ENCODE measurements at regions not wholly inside any gene's neighbourhood (a gene's known extent, or its start where the extent isn't known, plus 50 kb on each side); places are given as distances from the start of the nearest gene placed in this dataset.

DNA sequence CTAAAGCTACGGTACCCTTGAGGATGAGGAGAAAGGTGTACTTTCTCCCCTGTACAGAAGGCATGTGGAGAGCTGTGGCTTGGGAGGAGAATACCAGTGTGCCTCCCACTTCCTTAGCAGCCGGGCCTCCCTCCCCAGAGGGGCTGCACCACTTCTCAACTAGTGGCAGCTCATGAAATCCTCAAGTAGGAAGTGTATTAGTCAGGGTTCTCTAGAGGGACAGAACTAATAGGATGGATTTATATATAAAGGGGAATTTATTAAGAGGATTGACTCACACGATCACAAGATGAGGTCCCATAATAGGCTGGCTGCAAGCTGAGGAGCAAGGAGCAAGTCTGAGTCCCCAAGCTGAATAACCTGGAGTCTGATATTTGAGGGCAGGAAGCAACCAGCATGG is 53.1 kb upstream of the PPP2R5A start:
- Histone ChIP-seq H3K4me3 (no peak overlapping the region), H3K27me3 (no peaks in the 10 kb centered on the region), H3K36me3 (no peaks in the 10 kb centered on the region)

DNA sequence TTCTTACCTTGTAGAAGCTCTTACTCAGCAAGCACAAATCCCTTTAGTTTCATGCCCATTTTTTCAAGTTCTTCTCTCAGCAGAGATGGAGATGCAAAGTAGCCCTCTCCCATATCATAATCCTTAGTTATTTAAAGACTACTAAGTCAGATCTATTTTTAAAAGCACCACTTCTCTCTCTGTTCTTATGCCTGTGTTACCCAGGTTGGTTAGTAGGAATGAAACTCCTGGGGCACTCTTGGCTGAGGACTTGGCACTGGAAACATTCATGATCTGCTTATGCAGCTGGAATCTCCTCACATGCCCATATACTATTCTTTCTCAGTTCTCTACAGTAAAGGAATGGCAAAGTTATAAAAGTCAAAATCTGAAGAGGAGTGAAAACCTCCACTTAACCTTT is 51.9 kb upstream of the PPP2R5A start:
- no peaks in the 10 kb centered on the region for H3K27me3 ChIP-seq
- H3K36me3 ChIP-seq, result no peaks in the 10 kb centered on the region
- no peak for DNase-seq
- H3K9me3 ChIP-seq, result no peaks in the 10 kb centered on the region
- no peak overlapping the region for H3K4me3 ChIP-seq

More for the DNA sequence above, 53.1 kb upstream of the PPP2R5A start:
- no peak for DNase-seq
- H3K9me3 ChIP-seq, result no peaks in the 10 kb centered on the region

DNA sequence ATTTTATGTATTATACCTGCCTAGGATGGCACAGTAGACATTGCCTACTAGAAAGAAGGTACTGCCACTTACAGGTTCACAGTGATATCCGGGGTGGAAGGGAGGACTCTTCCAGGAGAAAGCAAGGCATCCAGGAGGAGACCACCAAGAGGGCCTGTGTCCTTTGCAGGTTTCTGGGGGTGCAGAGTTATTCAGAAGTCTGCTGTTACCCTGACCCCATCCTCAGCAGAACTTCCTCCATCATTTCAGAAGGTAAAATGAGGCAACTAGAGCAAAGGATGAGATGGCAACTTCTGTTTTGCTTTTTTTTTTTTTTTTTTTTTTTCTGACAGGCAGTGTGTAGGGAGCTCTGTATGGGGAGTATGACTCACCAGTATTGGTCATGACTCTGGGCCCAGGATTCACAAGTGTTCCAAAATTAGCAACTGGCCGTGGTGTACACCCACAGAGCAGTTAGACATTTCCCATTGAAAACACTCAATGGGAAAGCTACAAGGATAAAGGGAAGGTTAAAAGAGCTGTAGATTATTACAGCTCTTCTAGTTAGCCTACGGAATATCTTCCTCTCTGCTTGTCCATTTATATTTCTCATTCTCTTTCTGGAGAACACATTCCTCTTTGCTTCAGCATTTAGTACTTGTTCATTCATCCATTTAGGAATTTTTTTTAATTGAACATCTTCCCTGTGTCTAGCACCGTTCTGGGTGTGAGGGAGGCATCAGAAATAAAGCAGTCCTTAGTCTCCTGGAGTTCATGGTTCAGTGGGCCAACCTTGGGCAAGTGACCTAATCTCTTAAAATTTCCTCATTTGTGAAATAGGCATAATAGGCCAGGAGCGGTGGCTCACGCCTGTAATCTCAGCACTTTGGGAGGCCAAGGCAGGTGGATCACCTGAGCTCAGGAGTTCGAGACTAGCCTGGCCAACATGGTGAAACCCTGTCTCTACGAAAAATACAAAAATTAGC is 50.5 kb upstream of the PPP2R5A start:
- DNase-seq, result peak; percentile 87
- H3K36me3 ChIP-seq, result no peaks in the 10 kb centered on the region
- no peaks in the 10 kb centered on the region for H3K9me3 ChIP-seq
- no peaks in the 10 kb centered on the region for H3K27me3 ChIP-seq
- no peak overlapping the region for H3K4me3 ChIP-seq

Data from MG63 (cell line).